ENCODE measurements at regions not wholly inside any gene's neighbourhood (a gene's known extent, or its start where the extent isn't known, plus 50 kb on each side); places are given as distances from the start of the nearest gene placed in this dataset.

DNA sequence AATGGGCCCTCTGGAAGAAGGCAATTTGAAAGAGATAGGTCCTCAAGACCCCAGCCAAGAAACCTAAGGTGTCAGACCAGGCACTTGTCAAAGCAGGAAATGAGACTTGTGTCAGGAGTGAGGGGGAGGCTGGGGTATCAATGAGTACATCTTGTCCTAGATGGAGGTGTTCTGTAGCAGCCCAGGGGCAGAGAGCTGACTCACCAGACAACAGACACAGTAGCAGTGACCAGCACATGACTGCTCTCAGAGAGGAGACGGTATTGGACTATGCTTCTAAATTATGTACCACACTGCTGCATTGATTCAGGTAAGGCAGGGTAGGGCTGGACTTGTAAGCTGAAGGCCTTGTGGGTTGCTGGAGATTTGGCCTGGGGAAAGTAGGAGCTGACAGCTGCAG lies 551.2 kb upstream of the KLF4 start:
- TF ChIP-seq CTCF (IDR thresholded peaks at IDR 0.05) (no peak), POLR2AphosphoS5 (IDR thresholded peaks at IDR 0.05) (no peak), POLR2A (IDR thresholded peaks at IDR 0.05) (no peak)
